Prostate gland (tissue), 2 donors: ENCODE measurements at regions not wholly inside any gene's neighbourhood (a gene's known extent, or its start where the extent isn't known, plus 50 kb on each side); places are given as distances from the start of the nearest gene placed in this dataset.
A peak's percentile ranks its signal among the peaks of the same experiment; 100 is the strongest.

ENCODE experiments used
- CTCF ChIP-seq, 4 experiments: fragments of 200-600 bp in 2 of 4; fragments of 450-650 bp in 2 of 4; sonication (generic) in 2 of 4; IDR thresholded peaks; 1 replicate in 3 of 4; 2 replicates in 1 of 4; pipeline ENCODE4 v1.5.1; 2016 to 2019; ENCODE audit warnings: antibody characterized with exemption in 4 of 4, mild to moderate bottlenecking in 2 of 4, moderate library complexity in 2 of 4
- POLR2A ChIP-seq: fragments of 450-650 bp; IDR thresholded peaks from one replicate; pipeline ENCODE4 v1.6.1; 2016; ENCODE audit warnings: antibody characterized with exemption, mild to moderate bottlenecking

GRCh38 chr1:47703981-47704596, 266.2 kb downstream of the FOXD2 start:
- TF ChIP-seq CTCF (IDR thresholded peaks at IDR 0.05), result peak in 1 of 4 experiments; percentile 31
- TF ChIP-seq POLR2A, result no peak
